ENCODE measurements at regions not wholly inside any gene's neighbourhood (a gene's known extent, or its start where the extent isn't known, plus 50 kb on each side); places are given as distances from the start of the nearest gene placed in this dataset.

DNA sequence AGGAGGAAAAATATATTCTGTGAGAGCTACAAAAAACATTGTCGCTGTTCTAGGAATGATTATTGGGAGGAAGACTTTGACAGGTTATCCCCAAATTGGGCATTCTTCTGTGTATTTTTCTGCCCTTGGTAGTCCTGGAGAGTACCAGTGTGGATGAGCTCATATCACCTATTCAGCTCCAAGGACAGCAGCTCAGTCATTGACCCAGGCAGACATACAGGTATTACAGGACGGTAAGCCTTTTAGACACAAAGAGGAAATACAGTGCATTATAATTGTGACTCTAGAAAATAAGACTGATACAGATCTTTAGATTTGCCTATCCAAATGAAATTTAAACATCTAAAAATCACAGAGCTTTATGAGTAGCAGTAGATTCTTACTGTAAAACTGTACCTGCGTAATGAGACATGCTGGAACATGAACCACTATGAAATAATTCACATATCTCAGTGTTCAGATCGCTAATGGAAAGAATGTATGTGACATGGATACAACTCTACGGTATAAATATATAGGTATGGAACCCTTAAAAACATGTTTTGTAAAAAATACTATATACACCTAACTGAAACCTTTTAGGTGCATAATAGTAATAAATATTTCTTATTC, 56.0 kb downstream of the PLK2 start:
- DNase-seq (ENCODE audit: low read depth in 4 of 4, low spot score in 3 of 4), result no peak

GRCh38 chr5:58401701-58402100, 58.2 kb downstream of the PLK2 start:
- no peak for DNase-seq (ENCODE audit: low read depth in 4 of 4, low spot score in 3 of 4)

- no peak for DNase-seq (ENCODE audit: low read depth in 4 of 4, low spot score in 3 of 4)
These were observed 59.1 kb downstream of the PLK2 start for GRCh38 chr5:58400737-58401136.

GRCh38 chr5:58399951-58400350, 59.9 kb downstream of the PLK2 start:
- DNase-seq (ENCODE audit: low read depth in 4 of 4, low spot score in 3 of 4), result no peak

GRCh38 chr5:58394339-58394738, 65.5 kb downstream of the PLK2 start:
- no peak for DNase-seq (ENCODE audit: low read depth in 4 of 4, low spot score in 3 of 4)

DNA sequence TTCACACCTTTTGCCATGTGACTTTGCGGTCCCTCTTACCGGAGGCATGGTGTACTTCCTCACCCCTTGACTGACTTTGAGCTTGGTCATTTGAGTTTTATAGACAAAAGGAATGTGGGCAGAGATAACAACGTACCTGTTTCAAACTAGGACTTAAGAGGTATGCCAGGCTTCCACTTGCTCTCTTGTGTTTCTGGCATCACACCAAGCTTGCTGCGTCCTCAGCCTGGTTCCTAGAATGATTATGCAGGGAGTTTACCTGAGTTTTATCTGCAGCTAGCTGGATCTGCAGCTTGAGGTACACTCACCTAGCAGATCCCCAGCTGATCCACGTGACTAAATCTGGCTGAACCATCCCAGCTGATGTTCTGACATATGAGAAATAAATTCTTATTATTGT, 66.2 kb downstream of the PLK2 start:
- DNase-seq (ENCODE audit: low read depth in 4 of 4, low spot score in 3 of 4), result no peak

GRCh38 chr5:58392496-58392895, 67.4 kb downstream of the PLK2 start:
- no peak for DNase-seq (ENCODE audit: low read depth in 4 of 4, low spot score in 3 of 4)

- no peak for DNase-seq (ENCODE audit: low read depth in 4 of 4, low spot score in 3 of 4)
These were observed 76.4 kb downstream of the PLK2 start for GRCh38 chr5:58383448-58383847.

DNA sequence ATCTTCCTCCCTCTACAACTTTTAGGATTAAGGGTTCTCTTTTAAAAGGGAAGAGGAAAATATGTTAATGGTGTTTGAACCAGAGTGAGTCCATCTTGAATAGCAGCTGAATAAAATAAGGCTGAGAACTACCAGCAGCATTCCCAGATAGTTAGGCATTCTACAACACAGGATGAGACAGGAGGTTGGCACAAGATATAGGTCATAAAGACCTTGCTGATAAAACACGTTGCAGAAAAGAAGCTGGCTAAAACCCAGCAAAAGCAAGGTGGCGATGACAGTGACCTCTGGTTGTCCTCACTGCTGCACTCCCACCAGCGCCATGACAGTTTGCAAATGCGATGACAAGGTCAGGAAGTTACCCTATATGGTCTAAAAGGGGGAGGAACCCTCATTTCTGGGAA, 77.8 kb downstream of the PLK2 start:
- DNase-seq (ENCODE audit: low read depth in 4 of 4, low spot score in 3 of 4), result no peak

DNA sequence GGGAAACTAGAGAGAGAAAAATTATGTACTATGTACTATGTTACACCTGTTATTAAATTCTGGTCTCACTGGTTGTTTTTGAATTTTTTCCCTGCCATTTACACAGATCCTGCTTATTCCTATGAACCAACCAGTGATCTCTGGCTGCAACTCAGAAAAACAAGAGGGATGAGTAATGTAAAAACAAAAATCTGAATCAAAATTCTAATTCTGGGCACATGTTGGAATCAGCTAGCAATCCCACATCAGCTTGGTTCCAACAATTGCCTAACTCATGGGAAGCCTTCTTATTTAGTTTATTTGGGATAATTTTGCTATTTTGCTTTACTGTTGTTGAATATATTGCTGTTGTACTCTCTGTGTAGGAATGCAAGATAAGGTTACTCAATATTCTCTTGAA, 78.3 kb downstream of the PLK2 start:
- no peak for DNase-seq (ENCODE audit: low read depth in 4 of 4, low spot score in 3 of 4)

- DNase-seq (ENCODE audit: low read depth in 4 of 4, low spot score in 3 of 4), result no peak
These were observed 79.2 kb downstream of the PLK2 start for GRCh38 chr5:58380655-58381054.

- no peak for DNase-seq (ENCODE audit: low read depth in 4 of 4, low spot score in 3 of 4)
These were observed 81.1 kb downstream of the PLK2 start for GRCh38 chr5:58378613-58379390.

GRCh38 chr5:58370606-58371005, 89.3 kb downstream of the PLK2 start:
- DNase-seq (ENCODE audit: low read depth in 4 of 4, low spot score in 3 of 4), result no peak

- no peak for DNase-seq (ENCODE audit: low read depth in 4 of 4, low spot score in 3 of 4)
These were observed 90.2 kb downstream of the PLK2 start for GRCh38 chr5:58369513-58370190.

- DNase-seq (ENCODE audit: low read depth in 4 of 4, low spot score in 3 of 4), result no peak
These were observed 93.4 kb downstream of the PLK2 start for GRCh38 chr5:58366461-58366860.

- DNase-seq (ENCODE audit: low read depth in 4 of 4, low spot score in 3 of 4), result no peak
These were observed 94.1 kb downstream of the PLK2 start for GRCh38 chr5:58365791-58366190.

DNA sequence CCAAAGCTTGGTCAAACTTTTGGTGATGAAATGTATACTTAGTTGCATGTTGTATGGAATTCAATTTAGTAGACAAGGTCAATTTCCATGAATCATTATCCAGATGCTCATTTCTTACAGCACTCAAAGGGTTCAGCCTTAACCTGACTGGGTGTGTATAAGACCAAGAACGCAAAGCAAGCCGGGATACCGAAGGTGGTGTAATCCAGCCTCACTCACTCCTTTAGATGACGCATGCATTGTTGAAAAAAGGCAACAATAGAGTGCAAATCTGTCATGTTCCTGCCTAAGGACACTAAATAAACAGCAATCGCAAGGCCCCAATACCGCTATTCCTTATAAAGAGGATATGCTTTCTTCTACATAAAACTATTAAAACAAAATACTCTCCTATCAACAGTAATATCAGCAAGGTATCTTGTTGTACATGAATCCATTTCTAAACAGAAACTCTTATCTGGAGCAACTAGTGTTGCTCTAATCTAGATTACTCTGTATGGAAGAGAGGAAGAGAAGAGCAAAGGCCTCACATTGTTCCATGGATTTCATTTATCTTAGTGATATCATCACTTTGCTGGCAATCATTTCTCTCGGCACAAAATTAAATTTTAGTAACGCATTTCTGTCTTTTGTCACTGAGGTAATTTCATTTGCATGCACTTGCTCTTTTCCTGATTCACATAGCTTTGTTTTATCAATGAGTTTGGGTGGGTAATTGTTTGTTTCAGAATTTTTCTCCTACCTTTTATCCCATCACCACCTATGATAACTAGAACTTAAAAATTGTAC, 96.2 kb downstream of the PLK2 start:
- DNase-seq (ENCODE audit: low read depth in 4 of 4, low spot score in 3 of 4), result no peak

DNA sequence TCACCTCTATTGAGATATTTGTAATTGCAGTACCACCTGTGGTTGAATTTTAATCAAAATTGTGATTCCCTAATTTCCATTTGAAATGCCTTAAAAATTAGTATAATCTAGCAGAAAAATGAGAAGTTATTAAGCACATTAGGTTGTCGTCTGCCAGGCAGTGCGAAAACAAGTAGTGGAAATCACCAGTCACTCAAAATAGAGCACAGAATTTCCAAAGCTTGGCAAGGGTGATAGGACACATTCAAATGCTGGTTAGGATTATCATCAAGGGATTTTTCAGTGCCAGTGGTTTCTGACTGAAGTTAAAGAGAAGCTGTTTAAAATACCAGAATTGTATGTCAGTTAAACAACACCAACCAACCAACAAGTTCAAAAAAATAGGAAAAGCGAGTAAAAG, 97.8 kb downstream of the PLK2 start:
- no peak for DNase-seq (ENCODE audit: low read depth in 4 of 4, low spot score in 3 of 4)

DNA sequence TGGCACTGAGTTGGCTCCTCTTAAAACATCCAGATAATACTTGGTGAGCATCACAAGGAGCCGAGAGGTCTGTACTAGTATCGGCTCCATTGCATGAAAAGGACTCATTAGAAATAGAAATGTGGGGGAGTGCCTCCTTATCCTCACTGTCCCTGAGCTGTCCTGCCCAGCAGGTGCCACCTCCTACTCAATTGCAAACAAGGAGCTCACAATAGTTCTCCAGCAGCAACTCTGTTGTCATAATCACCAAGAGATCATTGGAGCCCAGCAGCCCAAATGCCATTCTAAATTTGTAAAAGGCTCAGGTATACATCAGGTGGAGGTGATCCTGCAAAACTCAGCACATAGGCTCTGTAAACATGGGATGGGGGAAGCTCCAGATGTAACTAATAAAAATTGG, 99.1 kb downstream of the PLK2 start:
- no peak for DNase-seq (ENCODE audit: low read depth in 4 of 4, low spot score in 3 of 4)

GRCh38 chr5:58359981-58360380, 99.9 kb downstream of the PLK2 start:
- DNase-seq (ENCODE audit: low read depth in 4 of 4, low spot score in 3 of 4), result no peak

DNA sequence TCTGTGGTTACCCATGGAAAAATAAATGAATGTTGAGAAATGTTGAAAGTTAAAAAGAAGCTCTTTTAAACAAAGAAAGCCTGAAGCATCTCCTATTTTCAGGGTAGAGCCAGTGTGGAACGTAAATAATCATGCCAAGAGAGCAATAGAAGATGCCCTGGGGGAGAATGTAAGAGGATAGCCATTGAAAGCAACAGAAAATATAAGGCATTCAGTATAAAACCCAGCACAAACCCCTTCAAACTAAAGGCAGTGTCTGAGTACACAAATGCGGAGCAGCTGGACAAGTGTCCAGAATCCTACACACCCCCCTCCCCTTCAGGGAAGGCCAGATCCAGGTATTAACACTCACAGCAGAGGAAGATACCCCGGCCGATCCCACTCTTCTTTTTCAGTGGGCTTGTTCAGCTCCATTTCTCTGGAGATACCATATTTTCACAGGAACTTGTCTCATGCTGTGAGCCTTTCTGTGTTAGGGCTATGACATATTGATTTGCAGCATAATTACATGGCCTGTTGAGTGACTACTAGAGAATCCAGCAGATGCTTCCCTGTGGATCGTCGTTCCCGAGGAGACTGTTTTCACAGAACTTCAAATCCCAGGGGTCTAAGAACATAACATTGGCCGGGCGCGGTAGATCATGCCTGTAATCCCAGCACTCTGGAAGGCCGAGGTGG, 101.2 kb downstream of the PLK2 start:
- DNase-seq (ENCODE audit: low read depth in 4 of 4, low spot score in 3 of 4), result no peak
